Stomach (tissue), 4 donors: ENCODE measurements at regions not wholly inside any gene's neighbourhood (a gene's known extent, or its start where the extent isn't known, plus 50 kb on each side); places are given as distances from the start of the nearest gene placed in this dataset.

Source experiments
- POLR2A ChIP-seq, 4 donors: fragments of 450-650 bp; IDR thresholded peaks; one replicate each; pipeline ENCODE4 v1.6.1; 2016; ENCODE audit warnings: antibody characterized with exemption in 4 of 4, control low read depth in 2 of 4, mild to moderate bottlenecking in 1 of 4, moderate library complexity in 1 of 4
- POLR2AphosphoS5 ChIP-seq, 3 donors: sonication (generic); formaldehyde crosslinking; IDR thresholded peaks; one replicate each; pipeline ENCODE4 v1.6.1; 2016; ENCODE audit warnings: antibody characterized with exemption in 3 of 3
- TF ChIP-seq, protein P1 (sequence below), 7 experiments: fragments of 450-650 bp in 4 of 7; fragments of 200-600 bp in 3 of 7; sonication (generic) in 3 of 7; IDR thresholded peaks; one replicate each; pipeline ENCODE4 v1.5.1; 2016 to 2019; ENCODE audit warnings: antibody characterized with exemption in 7 of 7, control low read depth in 2 of 7, mild to moderate bottlenecking in 1 of 7

DNA sequence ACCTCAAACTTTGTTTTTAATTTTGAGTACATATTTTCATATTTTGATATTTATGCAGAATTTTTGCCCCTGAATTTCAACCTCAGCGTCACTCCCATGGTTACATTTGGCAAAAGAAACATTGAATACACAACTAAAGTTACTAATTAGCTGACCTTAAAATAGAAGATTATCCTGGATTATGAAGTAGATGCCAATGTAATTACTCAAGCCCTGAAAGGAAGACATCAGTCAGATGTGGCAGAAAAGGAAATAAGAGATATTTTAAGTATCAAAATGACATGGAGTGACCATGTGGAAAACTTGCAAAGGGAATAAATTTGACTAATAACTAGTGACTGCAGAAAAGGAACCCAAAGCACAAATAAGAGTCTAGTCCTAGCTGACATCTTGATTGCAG is 701.3 kb upstream of the KCND2 start:
- TF ChIP-seq POLR2AphosphoS5 (IDR thresholded peaks at IDR 0.05) = no peak
- TF ChIP-seq POLR2A (IDR thresholded peaks at IDR 0.05) = no peak
- TF ChIP-seq, protein P1, sequence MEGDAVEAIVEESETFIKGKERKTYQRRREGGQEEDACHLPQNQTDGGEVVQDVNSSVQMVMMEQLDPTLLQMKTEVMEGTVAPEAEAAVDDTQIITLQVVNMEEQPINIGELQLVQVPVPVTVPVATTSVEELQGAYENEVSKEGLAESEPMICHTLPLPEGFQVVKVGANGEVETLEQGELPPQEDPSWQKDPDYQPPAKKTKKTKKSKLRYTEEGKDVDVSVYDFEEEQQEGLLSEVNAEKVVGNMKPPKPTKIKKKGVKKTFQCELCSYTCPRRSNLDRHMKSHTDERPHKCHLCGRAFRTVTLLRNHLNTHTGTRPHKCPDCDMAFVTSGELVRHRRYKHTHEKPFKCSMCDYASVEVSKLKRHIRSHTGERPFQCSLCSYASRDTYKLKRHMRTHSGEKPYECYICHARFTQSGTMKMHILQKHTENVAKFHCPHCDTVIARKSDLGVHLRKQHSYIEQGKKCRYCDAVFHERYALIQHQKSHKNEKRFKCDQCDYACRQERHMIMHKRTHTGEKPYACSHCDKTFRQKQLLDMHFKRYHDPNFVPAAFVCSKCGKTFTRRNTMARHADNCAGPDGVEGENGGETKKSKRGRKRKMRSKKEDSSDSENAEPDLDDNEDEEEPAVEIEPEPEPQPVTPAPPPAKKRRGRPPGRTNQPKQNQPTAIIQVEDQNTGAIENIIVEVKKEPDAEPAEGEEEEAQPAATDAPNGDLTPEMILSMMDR (IDR thresholded peaks at IDR 0.05) = no peak
